ENCODE measurements at regions not wholly inside any gene's neighbourhood (a gene's known extent, or its start where the extent isn't known, plus 50 kb on each side); places are given as distances from the start of the nearest gene placed in this dataset.

GRCh38 chr13:99103536-99103935, 97.1 kb upstream of the UBAC2 start:
- H3K4me3 ChIP-seq (ENCODE audit: low read depth in 1 of 2, low read length in 1 of 2) = no peak overlapping the region
- no peaks in the 10 kb centered on the region for H3K9me3 ChIP-seq
- H3K4me1 ChIP-seq (ENCODE audit: control insufficient read depth in 1 of 2, insufficient read depth in 1 of 2, low read depth in 1 of 2, low read length in 1 of 2) = no peaks in the 10 kb centered on the region
- no peaks in the 10 kb centered on the region for H3K36me3 ChIP-seq
- H3K27ac ChIP-seq = no peak overlapping the region
- peaks cover 77% of the 10 kb centered on the region for H3K27me3 ChIP-seq
- TF ChIP-seq CTCF (IDR thresholded peaks at IDR 0.05) = no peak

DNA sequence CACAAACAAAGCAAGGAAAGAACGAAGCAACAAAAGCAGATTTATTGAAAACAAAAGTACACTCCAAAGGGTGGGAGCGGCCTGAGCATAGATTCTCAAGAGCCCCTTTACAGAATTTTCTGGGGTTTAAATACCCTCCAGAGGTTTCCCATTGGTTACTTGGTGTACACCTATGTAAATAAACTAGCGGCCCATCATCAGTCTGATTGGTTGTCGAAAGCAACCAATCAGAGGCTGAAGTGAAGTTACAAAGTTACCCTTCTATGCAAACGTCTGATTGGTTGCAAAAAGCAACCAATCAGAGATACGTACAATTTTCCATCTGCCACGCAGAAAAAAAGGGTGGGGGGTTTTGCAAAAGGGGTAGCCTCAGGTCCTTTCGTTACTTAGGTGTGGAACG, 96.3 kb upstream of the UBAC2 start:
- H3K27me3 ChIP-seq = peaks cover 71% of the 10 kb centered on the region
- no peak overlapping the region for H3K27ac ChIP-seq
- H3K4me3 ChIP-seq (ENCODE audit: low read depth in 1 of 2, low read length in 1 of 2) = no peak overlapping the region
- H3K36me3 ChIP-seq = no peaks in the 10 kb centered on the region
- H3K9me3 ChIP-seq = no peaks in the 10 kb centered on the region
- no peaks in the 10 kb centered on the region for H3K4me1 ChIP-seq (ENCODE audit: control insufficient read depth in 1 of 2, insufficient read depth in 1 of 2, low read depth in 1 of 2, low read length in 1 of 2)
- no peak for TF ChIP-seq CTCF (IDR thresholded peaks at IDR 0.05)

GRCh38 chr13:99105160-99105559, 95.5 kb upstream of the UBAC2 start:
- no peak overlapping the region for H3K4me3 ChIP-seq (ENCODE audit: low read depth in 1 of 2, low read length in 1 of 2)
- H3K27me3 ChIP-seq = peaks cover 74% of the 10 kb centered on the region
- H3K36me3 ChIP-seq = no peaks in the 10 kb centered on the region
- TF ChIP-seq CTCF (IDR thresholded peaks at IDR 0.05) = no peak
- H3K9me3 ChIP-seq = no peaks in the 10 kb centered on the region
- H3K27ac ChIP-seq = no peak overlapping the region
- H3K4me1 ChIP-seq (ENCODE audit: control insufficient read depth in 1 of 2, insufficient read depth in 1 of 2, low read depth in 1 of 2, low read length in 1 of 2) = no peaks in the 10 kb centered on the region

DNA sequence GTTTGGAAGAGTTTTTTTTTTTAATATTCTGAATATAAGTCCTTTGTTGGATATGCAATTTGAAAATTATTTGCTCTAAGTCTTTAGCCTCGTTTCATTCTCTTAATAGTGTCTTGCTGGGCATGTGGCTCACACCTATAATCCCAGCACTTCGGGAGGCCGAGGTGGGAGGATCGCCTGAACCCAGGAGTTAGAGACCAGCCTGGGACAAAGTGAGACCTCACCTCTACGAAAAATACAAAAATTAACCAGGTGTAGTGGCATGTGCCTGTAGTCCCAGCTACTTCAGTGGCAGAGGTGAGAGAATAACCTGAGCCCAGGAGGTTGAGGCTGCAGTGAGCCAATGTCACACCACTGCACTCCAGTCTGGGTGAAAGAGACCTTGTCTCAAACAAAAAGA, 87.3 kb upstream of the UBAC2 start:
- no peak overlapping the region for H3K4me3 ChIP-seq (ENCODE audit: low read depth in 1 of 2, low read length in 1 of 2)
- no peak for TF ChIP-seq CTCF (IDR thresholded peaks at IDR 0.05)
- no peaks in the 10 kb centered on the region for H3K36me3 ChIP-seq

GRCh38 chr13:99118179-99118578, 82.5 kb upstream of the UBAC2 start:
- Histone ChIP-seq H3K27ac (no peak overlapping the region), H3K4me1 (ENCODE audit: control insufficient read depth in 1 of 2, insufficient read depth in 1 of 2, low read depth in 1 of 2, low read length in 1 of 2) (no peaks in the 10 kb centered on the region), H3K9me3 (no peaks in the 10 kb centered on the region), H3K4me3 (ENCODE audit: low read depth in 1 of 2, low read length in 1 of 2) (no peak overlapping the region), H3K27me3 (peaks cover 72% of the 10 kb centered on the region), H3K36me3 (no peaks in the 10 kb centered on the region)
- TF ChIP-seq CTCF (IDR thresholded peaks at IDR 0.05) = no peak

More for the DNA sequence above, 87.3 kb upstream of the UBAC2 start:
- peaks cover 63% of the 10 kb centered on the region for H3K27me3 ChIP-seq
- H3K9me3 ChIP-seq = no peaks in the 10 kb centered on the region
- no peak overlapping the region for H3K27ac ChIP-seq
- H3K4me1 ChIP-seq (ENCODE audit: control insufficient read depth in 1 of 2, insufficient read depth in 1 of 2, low read depth in 1 of 2, low read length in 1 of 2) = no peaks in the 10 kb centered on the region

- Histone ChIP-seq H3K27ac (no peak overlapping the region), H3K27me3 (peaks cover 78% of the 10 kb centered on the region), H3K4me3 (ENCODE audit: low read depth in 1 of 2, low read length in 1 of 2) (no peak overlapping the region), H3K36me3 (no peaks in the 10 kb centered on the region), H3K4me1 (ENCODE audit: control insufficient read depth in 1 of 2, insufficient read depth in 1 of 2, low read depth in 1 of 2, low read length in 1 of 2) (peaks cover 3 to 4% of the 10 kb centered on the region in 2 experiments), H3K9me3 (no peaks in the 10 kb centered on the region)
- no peak for TF ChIP-seq CTCF (IDR thresholded peaks at IDR 0.05)
Measured at GRCh38 chr13:99119656-99120055, 81.0 kb upstream of the UBAC2 start.
